Iris pigment epithelial cell (primary cell): ENCODE measurements at regions not wholly inside any gene's neighbourhood (a gene's known extent, or its start where the extent isn't known, plus 50 kb on each side); places are given as distances from the start of the nearest gene placed in this dataset.

ENCODE experiments used
- DNase-seq: peaks from one replicate; pipeline ENCODE4 v3.0.0-alpha.2; 2011; ENCODE audit warnings: low read depth

- DNase-seq, result no peak
Measured at GRCh38 chr18:73918816-73919215, 228.8 kb downstream of the FBXO15 start.

GRCh38 chr18:73917046-73917445 lies 230.6 kb downstream of the FBXO15 start:
- DNase-seq, result no peak

- DNase-seq, result no peak
Measured at GRCh38 chr18:73913505-73913904, 234.1 kb downstream of the FBXO15 start.

- DNase-seq, result peak; percentile 36
Measured at GRCh38 chr18:73908323-73908722, 239.3 kb downstream of the FBXO15 start.

- DNase-seq, result no peak
Measured at GRCh38 chr18:73901566-73901965, 246.1 kb downstream of the FBXO15 start.

- no peak for DNase-seq
Measured at GRCh38 chr18:73901151-73901550, 246.5 kb downstream of the FBXO15 start.

- no peak for DNase-seq
Measured at GRCh38 chr18:73900106-73900835, 247.4 kb downstream of the FBXO15 start.

GRCh38 chr18:73897517-73897916 lies 250.1 kb downstream of the FBXO15 start:
- DNase-seq, result no peak

- DNase-seq, result no peak
Measured at GRCh38 chr18:73896685-73897084, 250.9 kb downstream of the FBXO15 start.

GRCh38 chr18:73895701-73896100 lies 251.9 kb downstream of the FBXO15 start:
- DNase-seq, result no peak

- no peak for DNase-seq
Measured at GRCh38 chr18:73893880-73894279, 253.8 kb downstream of the FBXO15 start.

GRCh38 chr18:73891572-73892421 lies 255.8 kb downstream of the FBXO15 start:
- DNase-seq, result no peak

- DNase-seq, result no peak
Measured at GRCh38 chr18:73888565-73888964, 259.1 kb downstream of the FBXO15 start.

- no peak for DNase-seq
Measured at GRCh38 chr18:73887801-73888200, 259.8 kb downstream of the FBXO15 start.

GRCh38 chr18:73884868-73885267 lies 262.8 kb downstream of the FBXO15 start:
- no peak for DNase-seq

- DNase-seq, result peak; percentile 5
Measured at GRCh38 chr18:73881396-73881917, 266.2 kb downstream of the FBXO15 start.

- DNase-seq, result peak; percentile 9
Measured at GRCh38 chr18:73880387-73880786, 267.2 kb downstream of the FBXO15 start.

GRCh38 chr18:73879766-73880165 lies 267.9 kb downstream of the FBXO15 start:
- DNase-seq, result peak; percentile 59

- DNase-seq, result no peak
Measured at GRCh38 chr18:73879328-73879727, 268.3 kb downstream of the FBXO15 start.

GRCh38 chr18:73869182-73869581 lies 278.5 kb downstream of the FBXO15 start:
- DNase-seq, result no peak

GRCh38 chr18:73861771-73862170 lies 285.9 kb downstream of the FBXO15 start:
- no peak for DNase-seq

- DNase-seq, result no peak
Measured at GRCh38 chr18:73859837-73860397, 287.7 kb downstream of the FBXO15 start.
